ENCODE measurements at regions not wholly inside any gene's neighbourhood (a gene's known extent, or its start where the extent isn't known, plus 50 kb on each side); places are given as distances from the start of the nearest gene placed in this dataset.
A peak's percentile ranks its signal among the peaks of the same experiment; 100 is the strongest.

- Histone ChIP-seq H3K36me3 (no peaks in the 10 kb centered on the region), H3K27ac (no peak overlapping the region), H3K27me3 (no peaks in the 10 kb centered on the region), H3K9me3 (no peaks in the 10 kb centered on the region), H3K4me1 (no peaks in the 10 kb centered on the region), H3K4me3 (no peak overlapping the region)
- DNase-seq (no peak), ATAC-seq (no peak)
- intact Hi-C loops (cut with DNase I) = no loop called here
- TF ChIP-seq CTCF (IDR thresholded peaks at IDR 0.05) = no peak
These were observed 662.0 kb downstream of the CDH11 start for GRCh38 chr16:64459821-64460220.

- no peak overlapping the region for H3K27ac ChIP-seq
- TF ChIP-seq CTCF (IDR thresholded peaks at IDR 0.05) = no peak
- no peak overlapping the region for H3K4me3 ChIP-seq
- ATAC-seq (no peak), DNase-seq (no peak)
- intact Hi-C loops (cut with DNase I) = no loop called here
- no peaks in the 10 kb centered on the region for H3K9me3 ChIP-seq
- no peaks in the 10 kb centered on the region for H3K27me3 ChIP-seq
- no peaks in the 10 kb centered on the region for H3K4me1 ChIP-seq
- no peaks in the 10 kb centered on the region for H3K36me3 ChIP-seq
These were observed 662.5 kb downstream of the CDH11 start for GRCh38 chr16:64459402-64459801.

- ATAC-seq = no peak
- no peak for DNase-seq
- intact Hi-C loops (cut with DNase I) = no loop called here
- Histone ChIP-seq H3K27me3 (no peaks in the 10 kb centered on the region), H3K4me1 (no peaks in the 10 kb centered on the region), H3K4me3 (no peak overlapping the region), H3K27ac (no peak overlapping the region), H3K36me3 (no peaks in the 10 kb centered on the region), H3K9me3 (no peaks in the 10 kb centered on the region)
- peak; percentile 20 for TF ChIP-seq CTCF (IDR thresholded peaks at IDR 0.05)
These were observed 666.6 kb downstream of the CDH11 start for GRCh38 chr16:64455275-64455674.

GRCh38 chr16:64453646-64454045 is 668.2 kb downstream of the CDH11 start:
- no peak overlapping the region for H3K27ac ChIP-seq
- TF ChIP-seq CTCF (IDR thresholded peaks at IDR 0.05) = no peak
- ATAC-seq (no peak), DNase-seq (no peak)
- no peaks in the 10 kb centered on the region for H3K9me3 ChIP-seq
- H3K27me3 ChIP-seq = no peaks in the 10 kb centered on the region
- intact Hi-C loops (cut with DNase I) = no loop called here
- no peaks in the 10 kb centered on the region for H3K4me1 ChIP-seq
- no peak overlapping the region for H3K4me3 ChIP-seq
- no peaks in the 10 kb centered on the region for H3K36me3 ChIP-seq

GRCh38 chr16:64452446-64452845 is 669.4 kb downstream of the CDH11 start:
- Histone ChIP-seq H3K36me3 (no peaks in the 10 kb centered on the region), H3K27me3 (no peaks in the 10 kb centered on the region), H3K9me3 (no peaks in the 10 kb centered on the region), H3K27ac (no peak overlapping the region), H3K4me3 (no peak overlapping the region), H3K4me1 (no peaks in the 10 kb centered on the region)
- DNase-seq = no peak
- no peak for TF ChIP-seq CTCF (IDR thresholded peaks at IDR 0.05)
- intact Hi-C loops (cut with DNase I) = no loop called here
- ATAC-seq = no peak

GRCh38 chr16:64450177-64450576 is 671.7 kb downstream of the CDH11 start:
- intact Hi-C loops (cut with DNase I) = no loop called here
- Histone ChIP-seq H3K9me3 (no peaks in the 10 kb centered on the region), H3K27me3 (no peaks in the 10 kb centered on the region), H3K36me3 (no peaks in the 10 kb centered on the region), H3K27ac (no peak overlapping the region), H3K4me3 (no peak overlapping the region), H3K4me1 (no peaks in the 10 kb centered on the region)
- ATAC-seq = no peak
- no peak for TF ChIP-seq CTCF (IDR thresholded peaks at IDR 0.05)
- no peak for DNase-seq

Data from upper lobe of right lung (tissue), 1 donor.